PC-3 (cell line): ENCODE measurements at regions not wholly inside any gene's neighbourhood (a gene's known extent, or its start where the extent isn't known, plus 50 kb on each side); places are given as distances from the start of the nearest gene placed in this dataset.

Experiments used
- ATAC-seq: fragments of 200-7000 bp; cut with Tn5 transposase; 2 replicates; pipeline ENCODE4 v1.9.1; 2020; ENCODE audit warnings: mild to moderate bottlenecking, moderate library complexity
- BruUV-seq: library from RNA; stranded (reverse); fragments of 400-500 nt; replicated peaks from 2 replicates; lab custom pipeline; 2021; lab: Mats Ljungman, UMichigan
- CTCF ChIA-PET: fragments of 300-600 bp; sonication (Branson Sonifier 250); formaldehyde crosslinking; loops from one replicate; lab custom pipeline; 2022; ENCODE audit warnings: antibody characterized with exemption; lab: Charles Lee
- POLR2A ChIA-PET: fragments of 300-600 bp; sonication (Branson Sonifier 250); formaldehyde crosslinking; loops from one replicate; lab custom pipeline; 2022; ENCODE audit warnings: antibody characterized with exemption; ENCODE audit not compliant: unreplicated experiment; lab: Charles Lee
- DNase-seq: peaks from one replicate; pipeline ENCODE4 v3.0.0-alpha.2; 2015
- H2AFZ ChIP-seq: fragments of 300-600 bp; sonication (generic); 2 replicates; pipeline ENCODE4 v1.6.0; 2016; ENCODE audit warnings: antibody characterized with exemption, low read length
- H3F3A ChIP-seq: fragments of 300-600 bp; sonication (generic); one replicate; pipeline ENCODE4 v1.6.0; 2017; ENCODE audit warnings: antibody characterized with exemption, low read length, control low read depth, mild to moderate bottlenecking; ENCODE audit not compliant: unreplicated experiment
- H3K27ac ChIP-seq: fragments of 300-600 bp; sonication (generic); 2 replicates; pipeline ENCODE4 v1.5.1; 2016; ENCODE audit warnings: mild to moderate bottlenecking, low read length
- H3K27me3 ChIP-seq: fragments of 300-600 bp; sonication (generic); 2 replicates; pipeline ENCODE4 v1.6.1; 2016; ENCODE audit warnings: low read length, mixed read lengths
- H3K36me3 ChIP-seq: fragments of 300-600 bp; sonication (generic); 2 replicates; pipeline ENCODE4 v1.6.1; 2016; ENCODE audit warnings: low read depth, mixed run types, low read length, mixed read lengths
- H3K4me1 ChIP-seq: fragments of 300-600 bp; sonication (generic); 2 replicates; pipeline ENCODE4 v1.5.1; 2016; ENCODE audit warnings: low read length; ENCODE audit not compliant: insufficient read depth
- H3K4me2 ChIP-seq: fragments of 300-600 bp; sonication (generic); 2 replicates; pipeline ENCODE4 v1.6.0; 2016; ENCODE audit warnings: low read length
- H3K4me3 ChIP-seq: fragments of 300-600 bp; sonication (generic); 2 replicates; pipeline ENCODE4 v1.5.1; 2016; ENCODE audit warnings: mild to moderate bottlenecking, low read length, mixed read lengths
- H3K79me2 ChIP-seq: fragments of 300-600 bp; sonication (generic); 2 replicates; pipeline ENCODE4 v1.6.1; 2017; ENCODE audit warnings: low read length, mixed read lengths
- H3K9ac ChIP-seq: fragments of 300-600 bp; sonication (generic); 2 replicates; pipeline ENCODE4 v1.6.0; 2016; ENCODE audit warnings: mild to moderate bottlenecking, low read length
- H3K9me2 ChIP-seq: fragments of 300-600 bp; sonication (generic); replicated peaks from 2 replicates; pipeline ENCODE4 v1.6.1; 2016; ENCODE audit warnings: mixed run types, low read length, mixed read lengths
- H3K9me3 ChIP-seq: fragments of 300-600 bp; sonication (generic); 2 replicates; pipeline ENCODE4 v1.6.1; 2016; ENCODE audit warnings: low read length, mixed read lengths
- H4K20me1 ChIP-seq: fragments of 300-600 bp; sonication (generic); 2 replicates; pipeline ENCODE4 v1.6.1; 2016; ENCODE audit warnings: low read length, mixed read lengths
- EZH2 ChIP-seq: fragments of 300-600 bp; sonication (generic); IDR thresholded peaks from one replicate; pipeline ENCODE4 v1.6.1; 2017; ENCODE audit warnings: antibody characterized with exemption, mild to moderate bottlenecking, low read length; ENCODE audit not compliant: unreplicated experiment
- EZH2phosphoT487 ChIP-seq: fragments of 300-600 bp; sonication (generic); IDR thresholded peaks from 2 replicates; pipeline ENCODE4 v1.6.1; 2018; ENCODE audit warnings: mild to moderate bottlenecking, antibody characterized with exemption, low read length, borderline replicate concordance
- intact Hi-C: fragments of 100-400 bp; cut with micrococcal nuclease; formaldehyde crosslinking; loops from 2 replicates; pipeline ENCODE4 v1.9.0; 2023
- TF ChIP-seq, protein P1 (sequence below): fragments of 300-600 bp; sonication (generic); conservative IDR thresholded peaks from 2 replicates; pipeline ENCODE4 v1.5.1; 2017; ENCODE audit warnings: antibody characterized with exemption, low read depth, mild to moderate bottlenecking, low read length

DNA sequence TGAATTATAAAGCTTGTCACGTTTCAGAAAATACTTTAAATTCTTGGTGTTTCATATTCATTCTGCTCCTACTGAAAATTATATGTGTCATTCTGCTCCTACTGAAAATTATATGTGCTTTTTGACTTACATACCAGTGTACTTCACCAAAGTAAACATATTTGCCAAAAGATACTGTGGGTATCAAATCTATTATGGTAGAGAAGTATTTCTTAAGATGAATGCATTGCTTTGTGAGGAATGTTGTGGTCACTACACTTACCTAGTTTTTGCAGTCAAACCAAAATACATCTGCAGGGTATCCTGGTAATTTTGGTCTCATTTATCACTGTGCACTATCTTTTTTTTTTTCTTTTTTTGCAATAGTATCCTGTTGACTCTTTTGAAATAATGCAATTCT, 287.7 kb upstream of the MAD2L1 start:
- Histone ChIP-seq H4K20me1 (no peaks in the 10 kb centered on the region), H3K9me3 (no peaks in the 10 kb centered on the region), H3K9me2 (no peaks in the 10 kb centered on the region), H3K4me1 (no peaks in the 10 kb centered on the region), H3K36me3 (no peaks in the 10 kb centered on the region), H2AFZ (no peak overlapping the region), H3F3A (no peaks in the 10 kb centered on the region), H3K27me3 (no peaks in the 10 kb centered on the region), H3K9ac (no peak overlapping the region), H3K27ac (no peak overlapping the region), H3K79me2 (no peaks in the 10 kb centered on the region), H3K4me3 (no peak overlapping the region), H3K4me2 (no peak overlapping the region)
- ATAC-seq (no peak), DNase-seq (no peak)
- BruUV-seq: no TSS peak
- ChIA-PET POLR2A (no interaction called here), CTCF (no interaction called here)
- intact Hi-C loops: no loop called here
- TF ChIP-seq, protein P1, sequence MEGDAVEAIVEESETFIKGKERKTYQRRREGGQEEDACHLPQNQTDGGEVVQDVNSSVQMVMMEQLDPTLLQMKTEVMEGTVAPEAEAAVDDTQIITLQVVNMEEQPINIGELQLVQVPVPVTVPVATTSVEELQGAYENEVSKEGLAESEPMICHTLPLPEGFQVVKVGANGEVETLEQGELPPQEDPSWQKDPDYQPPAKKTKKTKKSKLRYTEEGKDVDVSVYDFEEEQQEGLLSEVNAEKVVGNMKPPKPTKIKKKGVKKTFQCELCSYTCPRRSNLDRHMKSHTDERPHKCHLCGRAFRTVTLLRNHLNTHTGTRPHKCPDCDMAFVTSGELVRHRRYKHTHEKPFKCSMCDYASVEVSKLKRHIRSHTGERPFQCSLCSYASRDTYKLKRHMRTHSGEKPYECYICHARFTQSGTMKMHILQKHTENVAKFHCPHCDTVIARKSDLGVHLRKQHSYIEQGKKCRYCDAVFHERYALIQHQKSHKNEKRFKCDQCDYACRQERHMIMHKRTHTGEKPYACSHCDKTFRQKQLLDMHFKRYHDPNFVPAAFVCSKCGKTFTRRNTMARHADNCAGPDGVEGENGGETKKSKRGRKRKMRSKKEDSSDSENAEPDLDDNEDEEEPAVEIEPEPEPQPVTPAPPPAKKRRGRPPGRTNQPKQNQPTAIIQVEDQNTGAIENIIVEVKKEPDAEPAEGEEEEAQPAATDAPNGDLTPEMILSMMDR: no peak
- TF ChIP-seq EZH2phosphoT487 (no peak), EZH2 (no peak)

DNA sequence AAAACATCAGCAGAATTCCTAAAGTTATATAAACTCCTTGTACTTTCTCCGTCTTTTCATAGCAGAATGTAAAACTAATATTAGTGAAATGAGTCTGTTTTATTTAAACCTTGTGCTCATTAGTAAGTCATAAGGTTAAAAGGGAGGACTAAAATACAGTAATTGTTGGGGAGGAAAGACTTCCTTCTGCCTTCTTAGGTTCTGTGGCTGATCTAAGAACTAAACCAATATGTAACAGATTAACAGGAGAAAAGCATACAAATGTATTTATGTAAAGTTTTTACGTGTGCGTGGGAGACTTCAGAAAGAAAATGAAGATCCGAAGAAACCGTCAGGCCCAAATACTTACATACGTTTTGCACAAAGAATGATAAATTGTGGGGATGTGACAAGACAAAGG, 286.6 kb upstream of the MAD2L1 start:
- H3K27me3 ChIP-seq: no peaks in the 10 kb centered on the region
- DNase-seq: no peak
- no peak overlapping the region for H2AFZ ChIP-seq
- intact Hi-C loops: no loop called here
- no peak for ATAC-seq
- ChIA-PET CTCF (no interaction called here), POLR2A (no interaction called here)
- BruUV-seq: no TSS peak
- no peaks in the 10 kb centered on the region for H4K20me1 ChIP-seq
- no peaks in the 10 kb centered on the region for H3K36me3 ChIP-seq
- TF ChIP-seq, protein P1: no peak
- TF ChIP-seq EZH2phosphoT487 (no peak), EZH2 (no peak)
- H3K4me3 ChIP-seq: no peak overlapping the region
- H3K9ac ChIP-seq: no peak overlapping the region
- no peaks in the 10 kb centered on the region for H3K79me2 ChIP-seq
- H3K4me1 ChIP-seq: no peaks in the 10 kb centered on the region
- no peaks in the 10 kb centered on the region for H3F3A ChIP-seq
- no peak overlapping the region for H3K27ac ChIP-seq
- H3K9me2 ChIP-seq: no peaks in the 10 kb centered on the region
- no peaks in the 10 kb centered on the region for H3K9me3 ChIP-seq
- no peak overlapping the region for H3K4me2 ChIP-seq

DNA sequence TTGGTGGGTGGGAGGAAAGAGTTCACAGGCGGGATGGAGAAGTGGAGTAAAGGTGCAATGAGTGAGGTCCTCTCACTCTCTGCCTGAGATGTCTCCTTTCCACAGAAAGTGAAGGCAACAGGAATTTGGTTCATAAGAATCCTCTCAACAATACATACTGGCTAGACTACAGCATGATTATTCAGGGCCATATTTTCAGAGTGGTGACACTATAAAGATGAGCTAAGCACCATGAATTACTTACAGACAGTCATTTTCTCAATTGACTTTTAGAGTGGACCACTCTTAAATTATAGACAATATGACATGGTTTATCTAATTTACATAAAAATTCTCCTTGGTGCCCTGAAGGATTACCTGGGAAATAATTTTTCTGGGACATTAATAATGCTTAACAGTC, 286.1 kb upstream of the MAD2L1 start:
- Histone ChIP-seq H3K4me1 (no peaks in the 10 kb centered on the region), H3K9ac (no peak overlapping the region), H3K4me3 (no peak overlapping the region), H4K20me1 (no peaks in the 10 kb centered on the region), H3K36me3 (no peaks in the 10 kb centered on the region), H3K4me2 (no peak overlapping the region), H3K27ac (no peak overlapping the region), H2AFZ (no peak overlapping the region), H3K9me2 (no peaks in the 10 kb centered on the region), H3K27me3 (no peaks in the 10 kb centered on the region), H3F3A (no peaks in the 10 kb centered on the region), H3K79me2 (no peaks in the 10 kb centered on the region), H3K9me3 (no peaks in the 10 kb centered on the region)
- CTCF ChIA-PET: no interaction called here
- ATAC-seq (no peak), DNase-seq (no peak)
- POLR2A ChIA-PET: no interaction called here
- TF ChIP-seq EZH2 (no peak), EZH2phosphoT487 (no peak)
- TF ChIP-seq, protein P1: no peak
- intact Hi-C loops: no loop called here
- BruUV-seq: no TSS peak
